22Rv1 (cell line): ENCODE measurements at regions not wholly inside any gene's neighbourhood (a gene's known extent, or its start where the extent isn't known, plus 50 kb on each side); places are given as distances from the start of the nearest gene placed in this dataset.

Source experiments
- CTCF ChIP-seq: fragments of 450-650 bp; IDR thresholded peaks from 2 replicates; pipeline ENCODE4 v1.5.1; 2017; ENCODE audit warnings: mild to moderate bottlenecking
- ZFX ChIP-seq: fragments of 450-650 bp; IDR thresholded peaks from 2 replicates; pipeline ENCODE4 v1.6.1; 2017; ENCODE audit warnings: antibody characterized with exemption, borderline replicate concordance

- TF ChIP-seq CTCF (no peak), ZFX (no peak)
Measured at GRCh38 chr12:92551853-92552397, 150.9 kb upstream of the PLEKHG7 start.
